ENCODE measurements at regions not wholly inside any gene's neighbourhood (a gene's known extent, or its start where the extent isn't known, plus 50 kb on each side); places are given as distances from the start of the nearest gene placed in this dataset.

- no peak for TF ChIP-seq CTCF (IDR thresholded peaks at IDR 0.05; ENCODE audit: insufficient read depth, low read depth, low read length)
- TF ChIP-seq EZH2 (IDR thresholded peaks at IDR 0.05; ENCODE audit: insufficient read depth, low read length) = no peak
Observed at GRCh38 chr4:85102606-85103005, 136.1 kb upstream of the WDFY3 start.
